ENCODE measurements at regions not wholly inside any gene's neighbourhood (a gene's known extent, or its start where the extent isn't known, plus 50 kb on each side); places are given as distances from the start of the nearest gene placed in this dataset.

GRCh38 chr12:127943481-127944210 is 323.3 kb upstream of the TMEM132C start:
- TF ChIP-seq RAD21 (conservative IDR thresholded peaks at IDR 0.05) (no peak), CTCF (IDR thresholded peaks at IDR 0.05; ENCODE audit: poor library complexity, severe bottlenecking) (no peak), POLR2AphosphoS5 (IDR thresholded peaks at IDR 0.05) (no peak)
